SK-N-SH (cell line): ENCODE measurements at regions not wholly inside any gene's neighbourhood (a gene's known extent, or its start where the extent isn't known, plus 50 kb on each side); places are given as distances from the start of the nearest gene placed in this dataset.

Source experiments
- CHD2 ChIP-seq: fragments of 150-350 bp; IDR thresholded peaks from 2 replicates; pipeline ENCODE4 v1.6.1; 2018; ENCODE audit warnings: low read length; ENCODE audit not compliant: partially characterized antibody
- EP300 ChIP-seq, 2 experiments: IDR thresholded peaks; 2 replicates each; pipeline versions ENCODE4 v1.4.0 to v1.6.1; 2012; ENCODE audit warnings: borderline replicate concordance in 1 of 2, low read depth in 1 of 2, low read length in 1 of 2
- MEF2A ChIP-seq: IDR thresholded peaks from 2 replicates; pipeline ENCODE4 v1.4.0; 2012; ENCODE audit warnings: low read depth, borderline replicate concordance
- POLR2AphosphoS5 ChIP-seq: IDR thresholded peaks from 2 replicates; pipeline ENCODE4 v1.6.1; 2012; ENCODE audit warnings: low read depth, low read length
- YY1 ChIP-seq: IDR thresholded peaks from 2 replicates; pipeline ENCODE4 v1.4.0; 2012; ENCODE audit warnings: low read depth, mild to moderate bottlenecking
- TF ChIP-seq, protein P1 (sequence below): fragments of 200-600 bp; sonication (generic); IDR thresholded peaks from 2 replicates; pipeline ENCODE4 v1.6.1; 2017; ENCODE audit warnings: antibody characterized with exemption, mild to moderate bottlenecking, moderate library complexity
- TF ChIP-seq, protein P2 (sequence below): fragments of 150-350 bp; IDR thresholded peaks from 2 replicates; pipeline ENCODE4 v1.6.1; 2016; ENCODE audit warnings: mild to moderate bottlenecking, low read depth, low read length
- TF ChIP-seq, protein P3 (sequence below): IDR thresholded peaks from 2 replicates; pipeline ENCODE4 v1.4.0; 2012; ENCODE audit warnings: low read depth

DNA sequence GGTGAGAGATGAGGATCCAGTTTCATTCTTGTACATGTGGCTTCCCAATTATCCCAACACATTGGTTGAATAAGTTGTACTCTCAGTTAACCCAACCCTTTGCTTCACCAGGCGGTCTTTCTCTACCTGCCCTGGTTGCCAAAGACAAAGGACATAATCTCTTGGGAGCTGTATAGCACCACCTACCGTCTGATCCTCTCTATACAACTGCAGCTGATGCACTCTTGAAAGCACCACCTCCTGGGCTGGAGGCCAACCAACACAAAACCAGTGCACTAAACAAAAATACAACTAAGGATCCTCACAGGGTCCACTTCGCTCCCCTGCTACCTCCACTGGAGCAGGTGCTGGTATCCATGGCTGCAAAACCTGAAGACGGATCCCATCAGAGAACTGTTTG, 473.6 kb upstream of the NRXN1 start:
- TF ChIP-seq, protein P1, sequence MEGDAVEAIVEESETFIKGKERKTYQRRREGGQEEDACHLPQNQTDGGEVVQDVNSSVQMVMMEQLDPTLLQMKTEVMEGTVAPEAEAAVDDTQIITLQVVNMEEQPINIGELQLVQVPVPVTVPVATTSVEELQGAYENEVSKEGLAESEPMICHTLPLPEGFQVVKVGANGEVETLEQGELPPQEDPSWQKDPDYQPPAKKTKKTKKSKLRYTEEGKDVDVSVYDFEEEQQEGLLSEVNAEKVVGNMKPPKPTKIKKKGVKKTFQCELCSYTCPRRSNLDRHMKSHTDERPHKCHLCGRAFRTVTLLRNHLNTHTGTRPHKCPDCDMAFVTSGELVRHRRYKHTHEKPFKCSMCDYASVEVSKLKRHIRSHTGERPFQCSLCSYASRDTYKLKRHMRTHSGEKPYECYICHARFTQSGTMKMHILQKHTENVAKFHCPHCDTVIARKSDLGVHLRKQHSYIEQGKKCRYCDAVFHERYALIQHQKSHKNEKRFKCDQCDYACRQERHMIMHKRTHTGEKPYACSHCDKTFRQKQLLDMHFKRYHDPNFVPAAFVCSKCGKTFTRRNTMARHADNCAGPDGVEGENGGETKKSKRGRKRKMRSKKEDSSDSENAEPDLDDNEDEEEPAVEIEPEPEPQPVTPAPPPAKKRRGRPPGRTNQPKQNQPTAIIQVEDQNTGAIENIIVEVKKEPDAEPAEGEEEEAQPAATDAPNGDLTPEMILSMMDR: no peak
- no peak for TF ChIP-seq CHD2
- TF ChIP-seq, protein P2, sequence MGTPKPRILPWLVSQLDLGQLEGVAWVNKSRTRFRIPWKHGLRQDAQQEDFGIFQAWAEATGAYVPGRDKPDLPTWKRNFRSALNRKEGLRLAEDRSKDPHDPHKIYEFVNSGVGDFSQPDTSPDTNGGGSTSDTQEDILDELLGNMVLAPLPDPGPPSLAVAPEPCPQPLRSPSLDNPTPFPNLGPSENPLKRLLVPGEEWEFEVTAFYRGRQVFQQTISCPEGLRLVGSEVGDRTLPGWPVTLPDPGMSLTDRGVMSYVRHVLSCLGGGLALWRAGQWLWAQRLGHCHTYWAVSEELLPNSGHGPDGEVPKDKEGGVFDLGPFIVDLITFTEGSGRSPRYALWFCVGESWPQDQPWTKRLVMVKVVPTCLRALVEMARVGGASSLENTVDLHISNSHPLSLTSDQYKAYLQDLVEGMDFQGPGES: no peak
- TF ChIP-seq POLR2AphosphoS5: no peak
- TF ChIP-seq YY1: no peak
- TF ChIP-seq, protein P3, sequence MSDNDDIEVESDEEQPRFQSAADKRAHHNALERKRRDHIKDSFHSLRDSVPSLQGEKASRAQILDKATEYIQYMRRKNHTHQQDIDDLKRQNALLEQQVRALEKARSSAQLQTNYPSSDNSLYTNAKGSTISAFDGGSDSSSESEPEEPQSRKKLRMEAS: no peak
- no peak for TF ChIP-seq MEF2A
- no peak for TF ChIP-seq EP300 (IDR thresholded peaks at IDR 0.05; ENCODE audit: borderline replicate concordance in 1 of 2, low read depth in 1 of 2, low read length in 1 of 2)
